ENCODE measurements at regions not wholly inside any gene's neighbourhood (a gene's known extent, or its start where the extent isn't known, plus 50 kb on each side); places are given as distances from the start of the nearest gene placed in this dataset.
A peak's percentile ranks its signal among the peaks of the same experiment; 100 is the strongest.

- Mint-ChIP-seq H3K4me1 (ENCODE audit: unreplicated experiment) (peaks cover 44% of the 10 kb centered on the region), H3K27me3 (peaks cover 20% of the 10 kb centered on the region), H3K36me3 (no peaks in the 10 kb centered on the region), H3K27ac (no peak overlapping the region), H3K4me3 (no peak overlapping the region), H3K9me3 (peaks cover 3% of the 10 kb centered on the region)
- DNase-seq (ENCODE audit: extremely low spot score, unreplicated experiment), result no peak
- no peak for TF ChIP-seq CTCF (conservative IDR thresholded peaks at IDR 0.05)
Observed at GRCh38 chr2:220081171-220081570, 453.7 kb downstream of the SLC4A3 start.

GRCh38 chr2:220090050-220090449 is 462.6 kb downstream of the SLC4A3 start:
- Mint-ChIP-seq H3K4me1 (ENCODE audit: unreplicated experiment) (peaks cover 17% of the 10 kb centered on the region), H3K36me3 (no peaks in the 10 kb centered on the region), H3K9me3 (peaks cover 4% of the 10 kb centered on the region), H3K4me3 (peak overlapping the region; percentile 35), H3K27me3 (peaks cover 1% of the 10 kb centered on the region), H3K27ac (peak overlapping the region; percentile 83)
- DNase-seq (ENCODE audit: extremely low spot score, unreplicated experiment), result no peak
- TF ChIP-seq CTCF (conservative IDR thresholded peaks at IDR 0.05), result no peak

GRCh38 chr2:220096406-220096805 is 469.0 kb downstream of the SLC4A3 start:
- Mint-ChIP-seq H3K27ac (no peak overlapping the region), H3K27me3 (peaks cover 5% of the 10 kb centered on the region), H3K4me1 (ENCODE audit: unreplicated experiment) (peaks cover 6% of the 10 kb centered on the region), H3K4me3 (no peak overlapping the region), H3K36me3 (no peaks in the 10 kb centered on the region), H3K9me3 (peaks cover 21% of the 10 kb centered on the region)
- DNase-seq (ENCODE audit: extremely low spot score, unreplicated experiment), result no peak
- no peak for TF ChIP-seq CTCF (conservative IDR thresholded peaks at IDR 0.05)

- Mint-ChIP-seq H3K9me3 (peaks cover 17% of the 10 kb centered on the region), H3K4me3 (no peak overlapping the region), H3K4me1 (ENCODE audit: unreplicated experiment) (peaks cover 14% of the 10 kb centered on the region), H3K27ac (no peak overlapping the region), H3K36me3 (no peaks in the 10 kb centered on the region), H3K27me3 (peaks cover 10% of the 10 kb centered on the region)
- no peak for TF ChIP-seq CTCF (conservative IDR thresholded peaks at IDR 0.05)
- no peak for DNase-seq (ENCODE audit: extremely low spot score, unreplicated experiment)
Observed at GRCh38 chr2:220101980-220102379, 474.6 kb downstream of the SLC4A3 start.

- DNase-seq (ENCODE audit: extremely low spot score, unreplicated experiment), result no peak
- Mint-ChIP-seq H3K4me3 (no peak overlapping the region), H3K27me3 (peaks cover 14% of the 10 kb centered on the region), H3K36me3 (no peaks in the 10 kb centered on the region), H3K9me3 (peaks cover 17% of the 10 kb centered on the region), H3K4me1 (ENCODE audit: unreplicated experiment) (peaks cover 21% of the 10 kb centered on the region), H3K27ac (no peak overlapping the region)
- no peak for TF ChIP-seq CTCF (conservative IDR thresholded peaks at IDR 0.05)
Observed at GRCh38 chr2:220103596-220103995, 476.2 kb downstream of the SLC4A3 start.

- Mint-ChIP-seq H3K9me3 (peaks cover 6% of the 10 kb centered on the region), H3K36me3 (no peaks in the 10 kb centered on the region), H3K4me3 (no peak overlapping the region), H3K4me1 (ENCODE audit: unreplicated experiment) (peaks cover 21% of the 10 kb centered on the region), H3K27me3 (peaks cover 14% of the 10 kb centered on the region), H3K27ac (no peak overlapping the region)
- no peak for DNase-seq (ENCODE audit: extremely low spot score, unreplicated experiment)
- TF ChIP-seq CTCF (conservative IDR thresholded peaks at IDR 0.05), result peak; percentile 34
Observed at GRCh38 chr2:220104871-220105351, 477.5 kb downstream of the SLC4A3 start.
